TTC549 (cell line): ENCODE measurements at regions not wholly inside any gene's neighbourhood (a gene's known extent, or its start where the extent isn't known, plus 50 kb on each side); places are given as distances from the start of the nearest gene placed in this dataset.
"Not testable (repeated sequence)": the region's sequence is repeated elsewhere in the genome, so short reads cannot be mapped to it uniquely, and the experiment has no call there.

Experiments
- FAIRE-seq: peaks from 2 replicates; lab custom pipeline; 2012; peaks lifted over from hg19 to GRCh38; lab: Jason Lieb, UNC

GRCh38 chr7:9226500-9226899, 793.1 kb downstream of the NXPH1 start:
- no peak for FAIRE-seq

DNA sequence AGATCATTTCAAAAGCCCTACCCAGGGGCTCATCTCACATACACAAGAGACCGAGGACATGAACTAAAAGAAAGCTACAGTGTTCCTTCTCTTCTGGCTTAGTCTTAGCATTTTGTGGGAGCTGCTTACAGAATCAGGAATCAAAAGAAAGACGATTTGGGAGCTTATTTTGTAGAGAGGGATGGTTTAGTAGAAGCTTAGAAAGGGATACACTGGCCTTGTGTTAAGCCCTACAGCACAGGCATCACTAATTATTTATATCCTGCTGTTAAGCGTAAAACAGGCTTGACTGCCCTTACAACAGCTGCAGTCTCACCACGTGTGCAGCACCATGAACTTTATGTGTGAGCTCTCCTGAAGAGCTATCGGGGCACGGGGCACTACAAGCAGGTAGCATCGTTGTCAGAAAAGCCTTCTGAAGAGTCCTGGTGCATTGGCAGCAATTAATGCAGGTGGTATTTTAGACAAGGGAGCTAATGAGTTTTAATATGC, 798.3 kb downstream of the NXPH1 start:
- no peak for FAIRE-seq

DNA sequence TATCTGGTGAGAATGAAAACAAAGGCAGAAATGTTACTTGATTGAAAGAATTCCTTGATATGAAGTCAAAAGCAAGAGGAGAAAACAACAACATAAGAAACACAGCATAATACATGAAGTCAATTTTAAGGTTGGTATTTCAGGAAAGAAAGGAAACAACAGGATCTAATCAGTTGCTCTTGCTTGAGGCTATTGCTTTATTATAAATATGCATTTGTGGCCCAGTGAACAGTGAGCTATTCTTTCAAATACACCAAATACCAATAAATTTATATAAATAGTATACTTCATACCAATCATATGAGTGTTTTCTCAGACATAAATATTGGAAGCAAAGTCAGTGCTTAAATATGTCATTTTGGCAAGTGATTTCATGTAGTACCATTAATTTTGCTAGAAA, 806.6 kb downstream of the NXPH1 start:
- FAIRE-seq, result no peak

- no peak for FAIRE-seq
Observed at GRCh38 chr7:9241826-9242225, 808.4 kb downstream of the NXPH1 start.

GRCh38 chr7:9242636-9243035, 809.2 kb downstream of the NXPH1 start:
- FAIRE-seq, result no peak

GRCh38 chr7:9250876-9251275, 817.5 kb downstream of the NXPH1 start:
- no peak for FAIRE-seq

DNA sequence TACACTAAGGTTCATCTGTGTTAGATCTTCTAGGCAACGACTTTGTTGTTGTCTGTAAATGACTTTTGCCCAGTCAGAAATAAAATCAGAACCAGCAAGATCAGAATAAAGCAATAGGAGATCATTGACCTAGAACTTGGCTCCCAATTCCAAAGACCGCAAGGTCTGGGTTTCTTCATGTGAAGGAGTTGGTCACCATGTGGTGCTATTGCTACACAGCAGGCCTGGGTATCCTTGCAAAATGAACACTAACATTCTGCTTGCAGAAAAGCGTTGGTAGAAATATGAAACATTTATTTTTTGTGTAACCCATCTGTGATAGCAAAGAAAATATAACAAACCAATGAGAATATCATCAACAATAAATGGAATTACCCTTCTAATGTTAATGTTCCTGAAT, 831.0 kb downstream of the NXPH1 start:
- no peak for FAIRE-seq

- no peak for FAIRE-seq
Observed at GRCh38 chr7:9280088-9280487, 846.7 kb downstream of the NXPH1 start.

DNA sequence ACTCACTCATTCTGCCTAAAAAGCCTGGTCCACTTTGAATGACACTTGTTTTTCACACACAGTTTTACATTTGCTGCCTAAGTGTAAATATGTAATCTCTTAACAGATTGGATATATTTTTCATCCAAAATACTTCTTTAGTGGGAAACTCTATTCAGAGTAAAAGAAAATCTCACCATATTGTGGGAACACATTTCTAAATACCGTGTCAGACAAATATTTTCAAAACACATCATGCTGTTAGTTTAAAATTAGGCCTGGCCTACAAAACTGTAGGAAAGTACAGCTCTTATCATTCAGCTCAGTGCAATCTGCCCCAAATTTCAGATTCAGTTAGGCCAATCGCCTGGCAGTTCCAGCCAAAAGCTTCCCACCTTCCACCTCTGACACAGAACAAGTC, 849.8 kb downstream of the NXPH1 start:
- no peak for FAIRE-seq

- FAIRE-seq, result no peak
Observed at GRCh38 chr7:9302436-9302835, 869.0 kb downstream of the NXPH1 start.

DNA sequence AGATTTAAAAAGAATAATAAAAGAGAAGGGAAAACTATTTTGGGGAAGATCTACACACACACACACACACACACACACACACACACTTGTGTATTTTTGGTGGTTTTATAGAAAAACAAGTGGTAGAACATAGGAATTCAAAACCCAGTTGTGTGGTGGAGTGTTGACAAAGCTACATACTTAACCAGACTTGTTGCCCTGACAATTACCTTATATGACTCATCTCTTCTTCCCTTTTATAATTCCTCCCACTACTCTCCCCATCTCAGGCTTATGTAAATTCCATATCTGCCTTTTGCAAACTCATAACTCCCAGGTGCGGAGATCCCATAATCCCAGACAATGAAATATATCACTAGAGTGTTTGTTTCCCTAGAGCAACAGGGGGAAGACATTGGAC, 873.7 kb downstream of the NXPH1 start:
- no peak for FAIRE-seq

GRCh38 chr7:9324513-9324912, 891.1 kb downstream of the NXPH1 start:
- FAIRE-seq, result no peak

- no peak for FAIRE-seq
Observed at GRCh38 chr7:9328296-9328695, 894.9 kb downstream of the NXPH1 start.

GRCh38 chr7:9349625-9350024, 916.2 kb downstream of the NXPH1 start:
- no peak for FAIRE-seq

DNA sequence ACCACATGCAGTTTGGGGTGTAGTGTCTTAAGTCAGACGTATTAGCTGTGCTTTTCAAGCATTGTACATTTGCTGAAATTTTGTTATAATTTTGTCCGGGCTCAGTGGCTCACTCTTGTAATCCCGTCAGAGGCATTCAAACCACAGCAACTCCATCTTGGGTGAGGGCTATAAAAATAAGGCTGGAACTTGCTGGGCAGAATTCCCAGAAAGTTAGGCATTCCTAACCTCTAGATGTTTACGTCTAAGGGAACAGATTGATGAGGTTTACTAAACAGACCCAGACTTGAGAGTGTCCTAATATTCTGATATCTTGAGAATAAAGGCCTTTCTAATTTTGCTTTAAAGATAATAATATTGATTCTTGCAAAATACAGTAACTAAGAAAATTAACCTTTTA, 957.8 kb downstream of the NXPH1 start:
- FAIRE-seq, result no peak

GRCh38 chr7:9391984-9392383, 958.6 kb downstream of the NXPH1 start:
- FAIRE-seq, result no peak

DNA sequence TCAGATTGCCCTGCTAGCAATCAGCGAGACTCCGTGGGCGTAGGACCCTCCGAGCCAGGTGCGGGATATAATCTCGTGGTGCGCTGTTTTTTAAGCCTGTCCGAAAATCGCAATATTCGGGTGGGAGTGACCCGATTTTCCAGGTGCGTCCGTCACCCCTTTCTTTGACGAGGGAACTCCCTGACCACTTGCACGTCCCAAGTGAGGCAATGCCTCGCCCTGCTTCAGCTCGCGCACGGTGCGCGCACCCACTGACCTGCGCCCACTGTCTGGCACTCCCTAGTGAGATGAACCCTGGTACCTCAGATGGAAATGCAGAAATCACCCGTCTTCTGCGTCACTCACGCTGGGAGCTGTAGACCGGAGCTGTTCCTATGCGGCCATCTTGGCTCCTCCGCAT, 971.0 kb downstream of the NXPH1 start:
- FAIRE-seq, result not testable (repeated sequence)

DNA sequence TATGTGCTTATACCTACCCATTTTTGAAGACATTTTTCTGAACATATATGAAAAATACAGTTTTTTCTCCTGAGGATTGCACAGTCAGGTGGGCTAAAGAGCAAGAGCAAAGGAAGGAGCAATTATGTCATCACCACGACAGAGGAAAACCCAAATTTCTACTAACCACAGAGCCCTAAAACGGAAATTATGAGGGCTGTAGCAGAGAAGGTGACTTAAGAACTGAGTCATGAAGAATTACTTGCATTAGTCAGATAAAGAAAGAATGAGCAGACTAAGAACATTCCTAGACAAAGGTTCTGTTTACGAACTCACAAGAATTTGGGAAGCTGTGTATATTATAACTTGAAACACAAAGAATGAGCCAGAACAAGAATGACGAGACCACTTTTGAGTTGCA, 974.4 kb downstream of the NXPH1 start:
- no peak for FAIRE-seq

- FAIRE-seq, result no peak
Observed at GRCh38 chr7:9453521-9453920, 1020.1 kb downstream of the NXPH1 start.

GRCh38 chr7:9488555-9488954, 1055.1 kb downstream of the NXPH1 start:
- FAIRE-seq, result no peak

- FAIRE-seq, result no peak
Observed at GRCh38 chr7:9498303-9498702, 1064.9 kb downstream of the NXPH1 start.

DNA sequence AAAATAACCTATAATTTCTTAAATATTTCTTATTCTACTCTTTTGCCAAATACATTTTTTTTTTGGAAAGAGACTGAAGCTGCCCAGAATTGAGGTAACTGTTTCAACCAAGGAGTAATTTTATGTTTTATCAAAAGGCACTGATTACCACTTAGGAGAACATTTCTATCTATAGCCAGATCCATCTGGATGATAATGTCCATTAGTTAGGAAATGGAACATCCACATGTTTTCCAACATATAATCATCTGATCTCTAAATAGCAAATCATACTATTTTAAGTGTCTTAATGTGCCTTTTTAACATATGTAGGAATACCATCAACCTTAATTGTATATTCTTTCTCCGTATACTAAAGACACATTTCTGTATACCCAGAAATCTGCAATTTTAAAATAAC, 1068.9 kb downstream of the NXPH1 start:
- FAIRE-seq, result no peak

DNA sequence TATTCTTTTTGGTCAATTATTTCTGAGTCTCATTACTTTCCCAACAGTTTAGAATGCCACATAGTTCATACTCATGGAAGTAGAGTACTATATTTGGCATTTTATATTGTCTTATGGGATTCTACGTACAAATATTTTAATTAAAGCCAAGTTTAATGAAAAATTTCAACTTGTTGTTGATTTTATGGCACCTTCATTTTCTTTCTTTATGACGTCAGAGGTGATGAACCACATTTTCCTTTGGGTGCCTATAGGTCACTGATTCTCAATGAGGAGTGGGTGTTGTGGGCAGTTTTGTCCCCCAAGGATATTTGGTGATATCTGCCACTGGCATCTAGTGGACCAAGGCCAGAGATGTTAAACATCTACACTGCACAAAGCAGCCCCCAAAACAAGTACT, 1071.3 kb downstream of the NXPH1 start:
- no peak for FAIRE-seq

DNA sequence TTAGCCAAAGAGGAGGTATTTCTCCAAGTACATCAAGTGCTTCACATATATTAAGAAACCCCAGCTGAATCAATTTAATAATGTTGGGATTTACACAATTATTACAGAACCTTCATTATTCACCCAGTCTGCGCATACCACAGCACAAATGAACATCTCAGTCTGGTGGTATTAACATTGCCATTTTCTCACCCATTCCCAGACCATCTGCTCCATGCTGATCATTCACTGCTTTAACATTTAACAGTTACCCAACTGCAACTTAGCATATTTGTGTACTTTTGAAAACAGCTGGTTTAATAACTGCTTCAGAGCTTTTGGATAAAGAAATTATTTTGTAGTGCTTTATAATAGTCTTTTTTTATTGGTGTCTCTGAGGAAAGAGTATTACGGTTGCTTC, 1072.1 kb downstream of the NXPH1 start:
- FAIRE-seq, result no peak

DNA sequence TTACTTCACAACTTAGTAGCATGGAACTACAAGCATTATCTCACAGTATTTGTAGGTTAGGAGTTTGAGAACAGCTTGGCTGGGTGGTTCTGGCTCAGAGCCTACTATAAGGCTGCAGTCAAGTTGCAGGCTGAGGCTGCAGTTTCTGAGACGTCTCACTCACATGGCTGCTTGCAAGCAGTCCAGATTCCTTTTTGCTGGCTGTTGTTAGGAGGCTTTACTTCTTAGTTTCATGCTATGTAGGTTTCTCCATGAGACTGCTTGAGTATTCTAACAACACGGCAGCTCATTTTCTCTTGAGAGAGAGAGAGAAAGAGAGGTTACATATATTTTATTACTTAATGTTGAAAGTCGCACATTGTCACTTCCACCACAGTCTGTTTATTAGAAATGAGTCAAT, 1073.9 kb downstream of the NXPH1 start:
- FAIRE-seq, result no peak
